ENCODE measurements at regions not wholly inside any gene's neighbourhood (a gene's known extent, or its start where the extent isn't known, plus 50 kb on each side); places are given as distances from the start of the nearest gene placed in this dataset.

- in situ Hi-C loops (cut with HindIII; ENCODE audit: low sequenced_read_pairs): no loop called here
- no peak for TF ChIP-seq CTCF (IDR thresholded peaks at IDR 0.05; ENCODE audit: low read depth, low read length)
Observed at GRCh38 chr2:109700680-109701274, 86.6 kb downstream of the SOWAHC start.

GRCh38 chr2:109701362-109701761 lies 87.2 kb downstream of the SOWAHC start:
- H3K4me3 ChIP-seq (ENCODE audit: low read depth, low read length): no peak overlapping the region
- DNase-seq (ENCODE audit: low read depth, low spot score): no peak
- no peak for TF ChIP-seq CTCF (IDR thresholded peaks at IDR 0.05; ENCODE audit: low read depth, low read length)
- in situ Hi-C loops (cut with HindIII; ENCODE audit: low sequenced_read_pairs): no loop called here

More at GRCh38 chr2:109700680-109701274, 86.6 kb downstream of the SOWAHC start:
- H3K4me3 ChIP-seq (ENCODE audit: low read depth, low read length): no peak overlapping the region
- DNase-seq (ENCODE audit: low read depth, low spot score): no peak

- peak; percentile 58 for DNase-seq (ENCODE audit: low read depth, low spot score)
- in situ Hi-C loops (cut with HindIII; ENCODE audit: low sequenced_read_pairs): no loop called here
Observed at GRCh38 chr2:109702250-109702985, 88.3 kb downstream of the SOWAHC start.

GRCh38 chr2:109703077-109703476 lies 88.9 kb downstream of the SOWAHC start:
- TF ChIP-seq CTCF (IDR thresholded peaks at IDR 0.05; ENCODE audit: low read depth, low read length): no peak
- DNase-seq (ENCODE audit: low read depth, low spot score): no peak
- H3K4me3 ChIP-seq (ENCODE audit: low read depth, low read length): no peak overlapping the region
- in situ Hi-C loops (cut with HindIII; ENCODE audit: low sequenced_read_pairs): no loop called here

More at GRCh38 chr2:109702250-109702985, 88.3 kb downstream of the SOWAHC start:
- H3K4me3 ChIP-seq (ENCODE audit: low read depth, low read length): no peak overlapping the region
- TF ChIP-seq CTCF (IDR thresholded peaks at IDR 0.05; ENCODE audit: low read depth, low read length): no peak

- H3K4me3 ChIP-seq (ENCODE audit: low read depth, low read length): no peak overlapping the region
- in situ Hi-C loops (cut with HindIII; ENCODE audit: low sequenced_read_pairs): no loop called here
- TF ChIP-seq CTCF (IDR thresholded peaks at IDR 0.05; ENCODE audit: low read depth, low read length): no peak
- no peak for DNase-seq (ENCODE audit: low read depth, low spot score)
Observed at GRCh38 chr2:109703798-109704197, 89.6 kb downstream of the SOWAHC start.

- DNase-seq (ENCODE audit: low read depth, low spot score): no peak
- no peak overlapping the region for H3K4me3 ChIP-seq (ENCODE audit: low read depth, low read length)
- in situ Hi-C loops (cut with HindIII; ENCODE audit: low sequenced_read_pairs): no loop called here
- TF ChIP-seq CTCF (IDR thresholded peaks at IDR 0.05; ENCODE audit: low read depth, low read length): no peak
Observed at GRCh38 chr2:109707281-109708147, 86.6 kb upstream of the RGPD5 start.
